Mucosa of rectum (tissue), 2 donors: ENCODE measurements at regions not wholly inside any gene's neighbourhood (a gene's known extent, or its start where the extent isn't known, plus 50 kb on each side); places are given as distances from the start of the nearest gene placed in this dataset.

Source experiments
- H3K27ac ChIP-seq, 2 donors: one replicate each; pipeline ENCODE4 v1.7.0; 2013; ENCODE audit warnings: inconsistent platforms in 2 of 2, low read depth in 2 of 2, low read length in 2 of 2
- H3K27me3 ChIP-seq, 2 donors: one replicate each; pipeline ENCODE4 v1.7.0; 2013; ENCODE audit warnings: low read length in 2 of 2; ENCODE audit not compliant: control insufficient read depth in 2 of 2, insufficient read depth in 2 of 2
- H3K36me3 ChIP-seq, 2 donors: one replicate each; pipeline ENCODE4 v1.7.0; 2013; ENCODE audit warnings: low read length in 2 of 2; ENCODE audit not compliant: control insufficient read depth in 2 of 2, insufficient read depth in 2 of 2
- H3K4me1 ChIP-seq, 2 donors: one replicate each; pipeline ENCODE4 v1.7.0; 2013; ENCODE audit warnings: low read length in 2 of 2, mild to moderate bottlenecking in 1 of 2; ENCODE audit not compliant: control insufficient read depth in 2 of 2, insufficient read depth in 2 of 2
- H3K4me3 ChIP-seq, 2 donors: one replicate each; pipeline ENCODE4 v1.7.0; 2013; ENCODE audit warnings: low read length in 2 of 2
- H3K9ac ChIP-seq, 2 donors: one replicate each; pipeline ENCODE4 v1.7.0; 2013; ENCODE audit warnings: low read length in 2 of 2, low read depth in 1 of 2, mild to moderate bottlenecking in 1 of 2
- H3K9me3 ChIP-seq, 2 donors: one replicate each; pipeline ENCODE4 v1.7.0; 2013; ENCODE audit warnings: low read length in 2 of 2; ENCODE audit not compliant: control insufficient read depth in 2 of 2
- donor health status: healthy.
- donor health status: Normal muscosa, but diverticular disease.

GRCh38 chr6:105619971-105620741 is 217.3 kb upstream of the PREP start:
- no peak overlapping the region for H3K27ac ChIP-seq
- H3K4me1 ChIP-seq: no peaks in the 10 kb centered on the region
- no peak overlapping the region for H3K4me3 ChIP-seq
- H3K9ac ChIP-seq: no peak overlapping the region
- H3K27me3 ChIP-seq: no peaks in the 10 kb centered on the region
- no peaks in the 10 kb centered on the region for H3K36me3 ChIP-seq
- no peaks in the 10 kb centered on the region for H3K9me3 ChIP-seq

- no peak overlapping the region for H3K27ac ChIP-seq
- H3K4me1 ChIP-seq: no peaks in the 10 kb centered on the region
- H3K36me3 ChIP-seq: no peaks in the 10 kb centered on the region
- no peaks in the 10 kb centered on the region for H3K27me3 ChIP-seq
- H3K9ac ChIP-seq: no peak overlapping the region
- H3K4me3 ChIP-seq: no peak overlapping the region
- no peaks in the 10 kb centered on the region for H3K9me3 ChIP-seq
Observed at GRCh38 chr6:105618247-105618646, 215.4 kb upstream of the PREP start.

- H3K4me3 ChIP-seq: no peak overlapping the region
- no peaks in the 10 kb centered on the region for H3K9me3 ChIP-seq
- no peaks in the 10 kb centered on the region for H3K4me1 ChIP-seq
- no peaks in the 10 kb centered on the region for H3K36me3 ChIP-seq
- no peaks in the 10 kb centered on the region for H3K27me3 ChIP-seq
- H3K27ac ChIP-seq: no peak overlapping the region
- no peak overlapping the region for H3K9ac ChIP-seq
Observed at GRCh38 chr6:105616521-105616920, 213.6 kb upstream of the PREP start.

GRCh38 chr6:105611606-105612005 is 208.7 kb upstream of the PREP start:
- no peaks in the 10 kb centered on the region for H3K9me3 ChIP-seq
- no peaks in the 10 kb centered on the region for H3K27me3 ChIP-seq
- no peak overlapping the region for H3K27ac ChIP-seq
- H3K9ac ChIP-seq: no peak overlapping the region
- H3K4me3 ChIP-seq: no peak overlapping the region
- H3K36me3 ChIP-seq: no peaks in the 10 kb centered on the region
- H3K4me1 ChIP-seq: peaks cover 24 to 31% of the 10 kb centered on the region in 2 donors

GRCh38 chr6:105609375-105609991 is 206.6 kb upstream of the PREP start:
- Histone ChIP-seq H3K27ac (peak overlapping the region; percentile 72 to 79), H3K4me3 (peak overlapping the region in 1 of 2 donors; percentile 26), H3K36me3 (no peaks in the 10 kb centered on the region), H3K9me3 (no peaks in the 10 kb centered on the region), H3K27me3 (no peaks in the 10 kb centered on the region), H3K9ac (peak overlapping the region in 1 of 2 donors; percentile 23), H3K4me1 (peaks cover 26 to 31% of the 10 kb centered on the region in 2 donors)

- Histone ChIP-seq H3K4me1 (peaks cover 26 to 36% of the 10 kb centered on the region in 2 donors), H3K9me3 (no peaks in the 10 kb centered on the region), H3K9ac (no peak overlapping the region), H3K36me3 (no peaks in the 10 kb centered on the region), H3K4me3 (peak overlapping the region; percentile 1 to 26), H3K27me3 (no peaks in the 10 kb centered on the region), H3K27ac (peak overlapping the region; percentile 72 to 79)
Observed at GRCh38 chr6:105608711-105609374, 206.0 kb upstream of the PREP start.

- Histone ChIP-seq H3K27me3 (no peaks in the 10 kb centered on the region), H3K4me1 (peaks cover 26 to 36% of the 10 kb centered on the region in 2 donors), H3K27ac (peak overlapping the region; percentile 72 to 79), H3K4me3 (peak overlapping the region in 1 of 2 donors; percentile 6), H3K9ac (no peak overlapping the region), H3K9me3 (no peaks in the 10 kb centered on the region), H3K36me3 (no peaks in the 10 kb centered on the region)
Observed at GRCh38 chr6:105607636-105608621, 205.0 kb upstream of the PREP start.

- peaks cover 26 to 36% of the 10 kb centered on the region in 2 donors for H3K4me1 ChIP-seq
- H3K9ac ChIP-seq: no peak overlapping the region
- no peaks in the 10 kb centered on the region for H3K36me3 ChIP-seq
- peak overlapping the region in 1 of 2 donors; percentile 6 for H3K4me3 ChIP-seq
- no peaks in the 10 kb centered on the region for H3K27me3 ChIP-seq
- peak overlapping the region; percentile 12 to 26 for H3K27ac ChIP-seq
- no peaks in the 10 kb centered on the region for H3K9me3 ChIP-seq
Observed at GRCh38 chr6:105606831-105607463, 204.1 kb upstream of the PREP start.

- no peaks in the 10 kb centered on the region for H3K9me3 ChIP-seq
- no peak overlapping the region for H3K4me3 ChIP-seq
- peaks cover 28 to 34% of the 10 kb centered on the region in 2 donors for H3K4me1 ChIP-seq
- H3K36me3 ChIP-seq: no peaks in the 10 kb centered on the region
- H3K27ac ChIP-seq: peak overlapping the region in 1 of 2 donors; percentile 13
- no peaks in the 10 kb centered on the region for H3K27me3 ChIP-seq
- H3K9ac ChIP-seq: no peak overlapping the region
Observed at GRCh38 chr6:105604587-105604884, 201.7 kb upstream of the PREP start.
